Gastrocnemius medialis (tissue), 4 donors: ENCODE measurements at regions not wholly inside any gene's neighbourhood (a gene's known extent, or its start where the extent isn't known, plus 50 kb on each side); places are given as distances from the start of the nearest gene placed in this dataset.

Experiments used
- POLR2A ChIP-seq, 2 donors: fragments of 450-650 bp; IDR thresholded peaks; one replicate each; pipeline ENCODE4 v1.6.1; 2017; ENCODE audit warnings: antibody characterized with exemption in 2 of 2, mild to moderate bottlenecking in 2 of 2, moderate library complexity in 2 of 2
- TF ChIP-seq, protein P1 (sequence below), 5 experiments: fragments of 450-650 bp in 3 of 5; fragments of 200-600 bp in 2 of 5; sonication (generic) in 2 of 5; IDR thresholded peaks in 4 of 5; conservative IDR thresholded peaks in 1 of 5; 1 replicate in 4 of 5; 2 replicates in 1 of 5; pipeline ENCODE4 v1.5.1; 2016 to 2019; ENCODE audit warnings: antibody characterized with exemption in 5 of 5, mild to moderate bottlenecking in 3 of 5, moderate library complexity in 3 of 5

DNA sequence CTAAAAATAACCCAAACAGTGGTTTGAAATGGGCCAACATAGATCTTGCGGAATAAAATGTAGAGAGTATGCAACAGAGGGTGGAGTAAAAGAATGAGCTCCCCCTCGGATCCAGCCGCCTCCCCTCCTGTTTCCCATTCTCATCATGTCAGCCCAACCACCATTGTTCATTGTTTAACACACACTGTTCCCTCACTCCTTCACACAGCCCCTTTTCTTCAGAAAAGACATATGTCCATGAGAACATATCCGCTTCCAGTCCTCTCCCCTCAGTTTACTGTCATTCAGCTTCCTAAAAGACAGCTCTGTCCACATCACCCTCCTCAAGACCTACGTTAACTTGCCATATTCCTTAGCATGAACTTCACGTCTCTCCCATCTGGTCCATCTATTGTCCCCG lies 62.9 kb upstream of the SERTAD2 start:
- TF ChIP-seq, protein P1, sequence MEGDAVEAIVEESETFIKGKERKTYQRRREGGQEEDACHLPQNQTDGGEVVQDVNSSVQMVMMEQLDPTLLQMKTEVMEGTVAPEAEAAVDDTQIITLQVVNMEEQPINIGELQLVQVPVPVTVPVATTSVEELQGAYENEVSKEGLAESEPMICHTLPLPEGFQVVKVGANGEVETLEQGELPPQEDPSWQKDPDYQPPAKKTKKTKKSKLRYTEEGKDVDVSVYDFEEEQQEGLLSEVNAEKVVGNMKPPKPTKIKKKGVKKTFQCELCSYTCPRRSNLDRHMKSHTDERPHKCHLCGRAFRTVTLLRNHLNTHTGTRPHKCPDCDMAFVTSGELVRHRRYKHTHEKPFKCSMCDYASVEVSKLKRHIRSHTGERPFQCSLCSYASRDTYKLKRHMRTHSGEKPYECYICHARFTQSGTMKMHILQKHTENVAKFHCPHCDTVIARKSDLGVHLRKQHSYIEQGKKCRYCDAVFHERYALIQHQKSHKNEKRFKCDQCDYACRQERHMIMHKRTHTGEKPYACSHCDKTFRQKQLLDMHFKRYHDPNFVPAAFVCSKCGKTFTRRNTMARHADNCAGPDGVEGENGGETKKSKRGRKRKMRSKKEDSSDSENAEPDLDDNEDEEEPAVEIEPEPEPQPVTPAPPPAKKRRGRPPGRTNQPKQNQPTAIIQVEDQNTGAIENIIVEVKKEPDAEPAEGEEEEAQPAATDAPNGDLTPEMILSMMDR (IDR thresholded peaks at IDR 0.05 in 4 of 5, conservative IDR thresholded peaks at IDR 0.05 in 1 of 5), result no peak
- TF ChIP-seq POLR2A (IDR thresholded peaks at IDR 0.05), result no peak
